Ovary (tissue), 7 donors: ENCODE measurements at regions not wholly inside any gene's neighbourhood (a gene's known extent, or its start where the extent isn't known, plus 50 kb on each side); places are given as distances from the start of the nearest gene placed in this dataset.
"Not testable (repeated sequence)": the region's sequence is repeated elsewhere in the genome, so short reads cannot be mapped to it uniquely, and the experiment has no call there.

Source experiments
- DNase-seq, 5 donors: peaks; one replicate each; pipeline ENCODE4 v3.0.0-alpha.2; 2019 to 2020
- H3K27ac ChIP-seq, 2 donors: fragments of 200-600 bp; one replicate each; pipeline versions ENCODE4 v1.5.1 to v1.8.0; 2019 to 2022
- H3K27me3 ChIP-seq: fragments of 200-600 bp; one replicate; pipeline ENCODE4 v1.8.0; 2022
- H3K36me3 ChIP-seq: fragments of 200-600 bp; sonication (generic); one replicate; pipeline ENCODE4 v1.5.1; 2019
- H3K4me1 ChIP-seq: one replicate; pipeline ENCODE4 v1.8.1; 2013; ENCODE audit warnings: mild to moderate bottlenecking, moderate library complexity; ENCODE audit not compliant: insufficient read depth
- H3K4me3 ChIP-seq: fragments of 200-600 bp; sonication (generic); one replicate; pipeline ENCODE4 v1.5.1; 2017
- H3K9me3 ChIP-seq, 2 donors: fragments of 200-600 bp in 1 of 2; sonication (generic) in 1 of 2; one replicate each; pipeline versions ENCODE4 v1.5.1 to v1.8.1; 2013 to 2019; ENCODE audit warnings: mild to moderate bottlenecking in 1 of 2, moderate library complexity in 1 of 2
- EP300 ChIP-seq: sonication (generic); formaldehyde crosslinking; IDR thresholded peaks from one replicate; pipeline ENCODE4 v1.6.1; 2017; ENCODE audit warnings: antibody characterized with exemption
- POLR2A ChIP-seq: fragments of 450-650 bp; IDR thresholded peaks from one replicate; pipeline ENCODE4 v1.6.1; 2017; ENCODE audit warnings: antibody characterized with exemption, mild to moderate bottlenecking, moderate library complexity
- WGBS, 3 donors: extraction: QIAGEN DNeasy Blood & Tissue Kit in 1 of 3; methylation state at CpG; one replicate each; pipeline versions ENCODE4 v1.1.5 to v1.1.7; 2013 to 2017; 5-methylcytosine and 5-hydroxymethylcytosine counted together
- intact Hi-C, 4 donors: fragments of 100-400 bp; cut with DNase I; formaldehyde crosslinking; loops; one replicate each; pipeline versions ENCODE4 v1.11.0 to v1.15.1; 2022 to 2023
- TF ChIP-seq, protein P1 (sequence below), 3 donors: fragments of 450-650 bp in 2 of 3; fragments of 200-600 bp in 1 of 3; IDR thresholded peaks; one replicate each; pipeline versions ENCODE4 v1.5.1 to v1.8.0; 2016 to 2022; ENCODE audit warnings: antibody characterized with exemption in 3 of 3, mild to moderate bottlenecking in 1 of 3
- donor health status: DM: no; HTN: no; CAD: no; lungs with moderate emphysema.
- donor health status: DM: no; HTN: no; CAD: no.
- donor health status: Bipolar disorder and iron deficiency.
- donor health status: DM: no; HTN: no; CAD: no.
- donor health status: DM: yes; HTN: yes; CAD: no.

DNA sequence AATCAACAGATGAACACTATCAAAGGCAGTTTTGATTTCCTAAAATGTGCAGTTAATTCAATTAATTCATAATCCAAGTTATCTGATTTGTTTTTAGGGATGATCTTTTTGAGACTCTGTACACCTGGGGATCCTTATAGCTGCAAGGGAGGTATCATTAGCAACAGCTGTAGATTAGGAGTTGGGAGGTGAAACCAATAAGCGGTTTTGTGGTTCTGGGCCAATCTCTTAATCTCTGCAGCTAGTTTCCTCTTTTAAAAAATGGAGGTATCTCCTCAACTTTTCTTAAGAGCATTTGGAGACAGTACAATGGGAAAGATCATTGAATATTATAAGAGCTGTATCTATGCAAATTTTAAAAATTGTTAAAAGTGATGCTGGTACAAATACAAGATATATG is 126.0 kb downstream of the MC4R start:
- H3K4me3 ChIP-seq = no peak overlapping the region
- no peaks in the 10 kb centered on the region for H3K9me3 ChIP-seq
- H3K27me3 ChIP-seq = no peaks in the 10 kb centered on the region
- peaks cover 4% of the 10 kb centered on the region for H3K4me1 ChIP-seq
- no peak for TF ChIP-seq EP300
- TF ChIP-seq, protein P1, sequence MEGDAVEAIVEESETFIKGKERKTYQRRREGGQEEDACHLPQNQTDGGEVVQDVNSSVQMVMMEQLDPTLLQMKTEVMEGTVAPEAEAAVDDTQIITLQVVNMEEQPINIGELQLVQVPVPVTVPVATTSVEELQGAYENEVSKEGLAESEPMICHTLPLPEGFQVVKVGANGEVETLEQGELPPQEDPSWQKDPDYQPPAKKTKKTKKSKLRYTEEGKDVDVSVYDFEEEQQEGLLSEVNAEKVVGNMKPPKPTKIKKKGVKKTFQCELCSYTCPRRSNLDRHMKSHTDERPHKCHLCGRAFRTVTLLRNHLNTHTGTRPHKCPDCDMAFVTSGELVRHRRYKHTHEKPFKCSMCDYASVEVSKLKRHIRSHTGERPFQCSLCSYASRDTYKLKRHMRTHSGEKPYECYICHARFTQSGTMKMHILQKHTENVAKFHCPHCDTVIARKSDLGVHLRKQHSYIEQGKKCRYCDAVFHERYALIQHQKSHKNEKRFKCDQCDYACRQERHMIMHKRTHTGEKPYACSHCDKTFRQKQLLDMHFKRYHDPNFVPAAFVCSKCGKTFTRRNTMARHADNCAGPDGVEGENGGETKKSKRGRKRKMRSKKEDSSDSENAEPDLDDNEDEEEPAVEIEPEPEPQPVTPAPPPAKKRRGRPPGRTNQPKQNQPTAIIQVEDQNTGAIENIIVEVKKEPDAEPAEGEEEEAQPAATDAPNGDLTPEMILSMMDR (IDR thresholded peaks at IDR 0.05) = no peak
- TF ChIP-seq POLR2A = no peak
- intact Hi-C loops = no loop called here
- H3K36me3 ChIP-seq = no peaks in the 10 kb centered on the region
- DNase-seq = no peak
- H3K27ac ChIP-seq = no peak overlapping the region
- 40 to 52% (median 41%) methylated on average over 1 of the region's 1 CpG for WGBS, 3 donors

DNA sequence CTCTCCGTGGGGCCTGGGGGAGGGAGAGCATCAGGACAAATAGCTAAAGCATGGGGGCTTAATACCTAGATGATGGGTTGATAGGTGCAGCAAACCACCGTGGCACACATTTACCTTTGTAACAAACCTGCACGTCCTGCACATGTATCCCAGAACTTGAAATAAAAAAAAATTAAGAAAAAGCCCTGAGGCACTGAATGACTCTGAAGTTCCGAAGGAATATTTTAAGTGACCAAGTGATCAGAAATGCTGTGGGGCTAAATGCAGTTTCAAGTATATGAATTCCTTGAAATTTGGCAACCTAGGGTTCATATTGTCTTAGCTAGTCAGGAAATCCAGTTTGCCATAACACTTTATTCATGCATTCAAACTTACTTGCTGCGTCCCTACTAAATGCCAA is 127.5 kb downstream of the MC4R start:
- intact Hi-C loops = no loop called here
- no peaks in the 10 kb centered on the region for H3K36me3 ChIP-seq
- peaks cover 4% of the 10 kb centered on the region for H3K4me1 ChIP-seq
- TF ChIP-seq, protein P1 (IDR thresholded peaks at IDR 0.05) = no peak
- TF ChIP-seq EP300 = no peak
- TF ChIP-seq POLR2A = no peak
- H3K27me3 ChIP-seq = no peaks in the 10 kb centered on the region
- 91 to 95% (median 92%) methylated on average over 5 of the region's 5 CpGs for whole genome bisulfite sequencing, 3 donors
- H3K9me3 ChIP-seq = no peaks in the 10 kb centered on the region
- no peak overlapping the region for H3K4me3 ChIP-seq
- no peak overlapping the region for H3K27ac ChIP-seq
- no peak for DNase-seq

DNA sequence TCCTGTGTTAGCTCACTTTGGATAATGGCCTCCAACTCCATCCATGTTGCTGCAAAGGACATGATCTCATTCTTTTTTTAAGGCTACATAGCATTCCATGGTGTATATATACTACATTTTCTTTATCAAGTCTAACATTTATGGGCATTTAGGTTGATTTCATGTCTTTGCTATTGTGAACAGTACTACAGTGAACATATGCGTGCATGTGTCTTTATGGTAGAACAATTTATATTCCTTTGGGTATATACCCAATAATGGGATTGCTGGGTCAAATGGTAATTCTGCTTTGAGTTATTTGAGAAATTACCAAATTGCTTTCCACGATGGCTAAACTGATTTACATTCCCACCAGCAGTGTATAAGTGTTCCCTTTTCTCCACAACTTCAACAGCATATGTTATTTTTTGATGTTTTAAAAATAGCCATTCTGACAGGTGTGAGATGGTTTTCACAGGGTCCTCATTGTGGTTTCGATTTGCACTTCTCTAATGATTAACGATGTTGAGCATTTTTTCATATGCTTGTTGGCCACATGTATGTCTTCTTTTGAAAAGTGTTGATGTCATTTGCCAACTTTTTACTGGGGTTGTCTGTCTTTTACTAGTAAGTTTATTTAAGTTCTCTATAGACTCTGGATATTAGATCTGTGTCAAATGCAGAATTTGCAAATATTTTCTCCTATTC is 133.4 kb downstream of the MC4R start:
- H3K36me3 ChIP-seq, H3K27me3 ChIP-seq, intact Hi-C loops, H3K4me1 ChIP-seq, H3K27ac ChIP-seq, H3K4me3 ChIP-seq, DNase-seq, H3K9me3 ChIP-seq: not testable (repeated sequence)
- 77 to 83% (median 80%) methylated on average over 4 of the region's 4 CpGs for WGBS, 3 donors

DNA sequence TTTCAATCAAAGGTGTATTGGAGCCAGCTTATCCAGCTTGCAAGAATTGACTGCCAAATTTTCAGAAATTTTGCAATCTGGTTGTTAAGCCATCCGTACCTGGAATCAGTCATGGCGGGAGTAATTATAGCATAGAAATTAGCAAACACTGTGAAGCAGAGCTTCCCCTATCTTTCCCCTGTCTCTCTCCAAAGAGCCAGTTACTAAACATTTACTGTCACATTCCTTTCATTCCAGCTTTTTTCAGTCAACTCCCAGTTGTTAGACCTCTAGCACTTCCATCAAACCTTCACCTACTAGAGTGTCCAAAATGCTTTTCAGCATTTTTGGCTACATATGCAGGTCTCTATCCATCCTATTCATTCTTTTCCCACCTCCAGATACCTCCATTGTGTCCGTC is 137.4 kb downstream of the MC4R start:
- Histone ChIP-seq H3K27ac (no peak overlapping the region), H3K4me3 (no peak overlapping the region), H3K27me3 (no peaks in the 10 kb centered on the region), H3K9me3 (no peaks in the 10 kb centered on the region), H3K4me1 (no peaks in the 10 kb centered on the region), H3K36me3 (no peaks in the 10 kb centered on the region)
- DNase-seq = no peak
- TF ChIP-seq EP300 = no peak
- TF ChIP-seq, protein P1 (IDR thresholded peaks at IDR 0.05) = no peak
- no peak for TF ChIP-seq POLR2A
- intact Hi-C loops = no loop called here
- 78 to 83% (median 79%) methylated on average over 3 of the region's 3 CpGs for WGBS, 3 donors

DNA sequence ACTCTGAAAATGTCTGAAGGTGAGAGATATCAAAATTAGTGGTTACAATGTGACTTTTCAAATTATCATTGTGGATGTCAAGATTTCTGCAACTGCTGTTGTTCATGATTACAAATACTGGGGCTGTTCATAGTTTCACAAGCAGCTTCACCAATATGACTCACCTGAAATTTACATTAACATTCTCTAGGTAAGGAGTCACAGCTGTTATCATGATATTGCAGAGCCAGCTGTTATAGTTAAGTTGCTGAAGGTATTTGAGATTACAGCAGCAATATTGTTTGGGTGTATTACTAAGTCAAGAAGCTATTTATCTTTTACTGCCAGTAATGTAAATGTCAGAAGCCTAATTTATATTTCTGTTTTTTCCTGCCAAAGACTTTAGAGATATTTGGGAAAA is 140.0 kb downstream of the MC4R start:
- DNase-seq = no peak
- intact Hi-C loops = no loop called here
- TF ChIP-seq, protein P1 (IDR thresholded peaks at IDR 0.05) = no peak
- TF ChIP-seq POLR2A = no peak
- no peak for TF ChIP-seq EP300
- Histone ChIP-seq H3K36me3 (no peaks in the 10 kb centered on the region), H3K4me1 (no peaks in the 10 kb centered on the region), H3K4me3 (no peak overlapping the region), H3K9me3 (no peaks in the 10 kb centered on the region), H3K27me3 (no peaks in the 10 kb centered on the region), H3K27ac (no peak overlapping the region)
